Adrenal gland (tissue), 5 donors: ENCODE measurements at regions not wholly inside any gene's neighbourhood (a gene's known extent, or its start where the extent isn't known, plus 50 kb on each side); places are given as distances from the start of the nearest gene placed in this dataset.

Source experiments
- CTCF ChIP-seq, 6 experiments: fragments of 450-650 bp in 4 of 6; fragments of 200-600 bp in 2 of 6; sonication (generic) in 1 of 6; IDR thresholded peaks; 1 replicate in 5 of 6; 2 replicates in 1 of 6; pipeline versions ENCODE4 v1.5.1 to v1.8.0; 2016 to 2021; ENCODE audit warnings: antibody characterized with exemption in 6 of 6, mild to moderate bottlenecking in 2 of 6, moderate library complexity in 1 of 6
- POLR2A ChIP-seq, 2 donors: fragments of 450-650 bp; IDR thresholded peaks; one replicate each; pipeline ENCODE4 v1.6.1; 2017; ENCODE audit warnings: antibody characterized with exemption in 2 of 2, mild to moderate bottlenecking in 2 of 2, moderate library complexity in 1 of 2
- donor health status: DM: no; HTN: no; CAD: no.

- TF ChIP-seq CTCF (IDR thresholded peaks at IDR 0.05) (no peak), POLR2A (IDR thresholded peaks at IDR 0.05) (no peak)
Measured at GRCh38 chr14:89673512-89674225, 256.6 kb upstream of the FOXN3 start.
